Fibroblast of lung (primary cell): ENCODE measurements at regions not wholly inside any gene's neighbourhood (a gene's known extent, or its start where the extent isn't known, plus 50 kb on each side); places are given as distances from the start of the nearest gene placed in this dataset.

ENCODE experiments used
- DNase-seq, 2 donors: peaks; one replicate each; pipeline versions ENCODE4 v3.0.0 to v3.0.0-alpha.2; 2010; ENCODE audit warnings: low read depth in 2 of 2
- H2AFZ ChIP-seq: 2 replicates; pipeline ENCODE4 v1.5.1; 2012; ENCODE audit warnings: low read length, control low read depth, inconsistent platforms
- H3K27ac ChIP-seq: 2 replicates; pipeline ENCODE4 v1.5.1; 2011; ENCODE audit warnings: low read length, control low read depth; ENCODE audit not compliant: insufficient read depth
- H3K27me3 ChIP-seq: 2 replicates; pipeline ENCODE4 v1.5.1; 2011; ENCODE audit warnings: mild to moderate bottlenecking, low read length; ENCODE audit not compliant: control insufficient read depth, insufficient read depth
- H3K36me3 ChIP-seq: 2 replicates; pipeline ENCODE4 v1.5.1; 2011; ENCODE audit warnings: low read length; ENCODE audit not compliant: control insufficient read depth, insufficient read depth
- H3K4me1 ChIP-seq: 2 replicates; pipeline ENCODE4 v1.5.1; 2011; ENCODE audit warnings: low read length; ENCODE audit not compliant: control insufficient read depth, insufficient read depth; ENCODE audit errors: extremely low read depth
- H3K4me2 ChIP-seq: 2 replicates; pipeline ENCODE4 v1.5.1; 2011; ENCODE audit warnings: low read length, control low read depth; ENCODE audit not compliant: insufficient read depth; ENCODE audit errors: extremely low read depth
- H3K4me3 ChIP-seq, 4 experiments: fragments of 200-600 bp in 1 of 4; sonication (generic) in 1 of 4; replicated peaks in 1 of 4; 2 replicates each; pipeline ENCODE4 v1.5.1; 2011 to 2016; ENCODE audit warnings: low read length in 4 of 4, low read depth in 3 of 4, mild to moderate bottlenecking in 3 of 4, control low read depth in 2 of 4, inconsistent platforms in 1 of 4, mixed read lengths in 1 of 4; ENCODE audit not compliant: insufficient read depth in 1 of 4; ENCODE audit errors: control extremely low read depth in 1 of 4
- H3K79me2 ChIP-seq: 2 replicates; pipeline ENCODE4 v1.5.1; 2012; ENCODE audit warnings: mild to moderate bottlenecking, low read length, inconsistent platforms; ENCODE audit not compliant: control insufficient read depth, insufficient read depth
- H3K9ac ChIP-seq: 2 replicates; pipeline ENCODE4 v1.5.1; 2011; ENCODE audit warnings: mild to moderate bottlenecking, low read length, control low read depth; ENCODE audit not compliant: insufficient read depth
- H3K9me3 ChIP-seq: 2 replicates; pipeline ENCODE4 v1.5.1; 2012; ENCODE audit warnings: low read depth, low read length; ENCODE audit not compliant: control insufficient read depth, insufficient read depth
- H4K20me1 ChIP-seq: 2 replicates; pipeline ENCODE4 v1.5.1; 2011; ENCODE audit warnings: low read length; ENCODE audit not compliant: control insufficient read depth, insufficient read depth; ENCODE audit errors: extremely low read depth
- CTCF ChIP-seq, 2 donors: IDR thresholded peaks in 1 of 2; conservative IDR thresholded peaks in 1 of 2; 1 replicate in 1 of 2; 2 replicates in 1 of 2; pipeline ENCODE4 v1.5.1; 2011 to 2012; ENCODE audit warnings: low read length in 2 of 2, control low read depth in 1 of 2, inconsistent platforms in 1 of 2, low read depth in 1 of 2, mild to moderate bottlenecking in 1 of 2
- EZH2 ChIP-seq: IDR thresholded peaks from 2 replicates; pipeline ENCODE4 v1.5.1; 2012; ENCODE audit warnings: low read length, control low read depth, mild to moderate bottlenecking; ENCODE audit errors: missing control alignments

DNA sequence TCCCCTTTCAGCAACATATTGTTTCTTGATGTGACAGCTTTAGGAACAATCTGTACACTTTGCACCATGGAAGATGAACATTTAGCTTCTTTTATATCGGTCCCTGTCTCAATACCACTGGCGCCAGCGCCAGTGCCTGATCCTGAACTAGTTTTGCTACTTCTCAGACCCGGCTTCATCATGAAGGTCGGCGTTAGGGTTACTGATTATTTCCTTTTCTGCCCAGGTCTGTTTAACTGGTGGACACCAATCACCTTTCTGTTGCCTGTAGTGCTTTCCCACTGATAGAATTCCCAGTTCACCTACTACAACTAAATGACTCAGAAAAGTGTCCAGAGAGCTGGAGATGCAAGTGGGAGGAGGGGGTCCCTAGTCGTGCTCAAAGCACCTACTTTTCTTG is 99.5 kb downstream of the MYCN start:
- Histone ChIP-seq H3K9ac (no peak overlapping the region), H3K27ac (no peak overlapping the region), H3K36me3 (no peaks in the 10 kb centered on the region), H3K9me3 (no peaks in the 10 kb centered on the region), H3K27me3 (no peaks in the 10 kb centered on the region), H3K79me2 (no peaks in the 10 kb centered on the region), H3K4me2 (no peak overlapping the region), H4K20me1 (no peaks in the 10 kb centered on the region), H3K4me3 (no peak overlapping the region), H3K4me1 (no peaks in the 10 kb centered on the region), H2AFZ (no peak overlapping the region)
- no peak for DNase-seq
- TF ChIP-seq CTCF (conservative IDR thresholded peaks at IDR 0.05 in 1 of 2, IDR thresholded peaks at IDR 0.05 in 1 of 2; ENCODE audit: low read depth in 1 of 2, low read length in 2 of 2) (no peak), EZH2 (no peak)

DNA sequence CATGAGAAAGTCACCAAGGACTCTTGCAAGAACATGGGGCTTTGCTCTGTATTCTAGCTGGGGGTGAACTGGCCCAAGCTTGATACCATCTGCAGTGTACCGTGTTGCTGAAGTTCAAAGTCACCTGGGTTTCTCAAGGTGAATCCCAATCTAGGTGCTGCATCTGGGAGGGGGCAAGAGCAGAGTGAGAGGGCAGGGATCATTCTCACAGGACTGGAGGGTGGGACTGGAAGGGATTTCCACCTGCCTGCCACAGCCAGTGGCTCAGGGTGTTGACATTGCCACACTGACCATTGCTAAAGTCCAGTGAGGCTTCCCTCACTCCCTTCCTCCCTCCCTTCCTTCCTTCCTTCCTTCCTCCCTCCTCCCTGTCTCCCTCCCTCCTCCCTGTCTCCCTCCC is 98.7 kb downstream of the MYCN start:
- Histone ChIP-seq H3K4me2 (no peak overlapping the region), H3K9me3 (no peaks in the 10 kb centered on the region)
- DNase-seq, result no peak

GRCh38 chr2:16038621-16039020 is 98.3 kb downstream of the MYCN start:
- Histone ChIP-seq H3K4me1 (no peaks in the 10 kb centered on the region), H3K36me3 (no peaks in the 10 kb centered on the region), H3K4me3 (no peak overlapping the region), H4K20me1 (no peaks in the 10 kb centered on the region), H3K9me3 (no peaks in the 10 kb centered on the region), H2AFZ (no peak overlapping the region), H3K9ac (no peak overlapping the region), H3K27ac (no peak overlapping the region), H3K79me2 (no peaks in the 10 kb centered on the region), H3K27me3 (no peaks in the 10 kb centered on the region), H3K4me2 (no peak overlapping the region)
- no peak for DNase-seq
- no peak for TF ChIP-seq EZH2
- TF ChIP-seq CTCF (conservative IDR thresholded peaks at IDR 0.05 in 1 of 2, IDR thresholded peaks at IDR 0.05 in 1 of 2; ENCODE audit: low read depth in 1 of 2, low read length in 2 of 2), result no peak

More for the DNA sequence above, 98.7 kb downstream of the MYCN start:
- H3K4me1 ChIP-seq, result no peaks in the 10 kb centered on the region
- H3K4me3 ChIP-seq, result no peak overlapping the region
- no peak overlapping the region for H3K27ac ChIP-seq
- H3K79me2 ChIP-seq, result no peaks in the 10 kb centered on the region
- no peak overlapping the region for H2AFZ ChIP-seq
- no peak overlapping the region for H3K9ac ChIP-seq
- no peaks in the 10 kb centered on the region for H4K20me1 ChIP-seq
- no peaks in the 10 kb centered on the region for H3K27me3 ChIP-seq
- no peaks in the 10 kb centered on the region for H3K36me3 ChIP-seq
- no peak for TF ChIP-seq EZH2
- TF ChIP-seq CTCF (conservative IDR thresholded peaks at IDR 0.05 in 1 of 2, IDR thresholded peaks at IDR 0.05 in 1 of 2; ENCODE audit: low read depth in 1 of 2, low read length in 2 of 2), result no peak
